GM23338 (cell line): ENCODE measurements at regions not wholly inside any gene's neighbourhood (a gene's known extent, or its start where the extent isn't known, plus 50 kb on each side); places are given as distances from the start of the nearest gene placed in this dataset.

Experiments used
- ATAC-seq: fragments of 200-7000 bp; cut with Tn5 transposase; 3 replicates; pipeline ENCODE4 v1.9.1; 2020
- DNase-seq: peaks from one replicate; pipeline ENCODE4 v3.0.0-alpha.2; 2015; ENCODE audit warnings: low spot score
- H2AFZ ChIP-seq: fragments of 200-600 bp; sonication (generic); 2 replicates; pipeline ENCODE4 v1.8.0; 2016; ENCODE audit warnings: antibody characterized with exemption, mild to moderate bottlenecking, moderate library complexity
- H3F3A ChIP-seq: fragments of 200-600 bp; sonication (generic); replicated peaks from 2 replicates; pipeline ENCODE4 v1.8.0; 2017; ENCODE audit warnings: antibody characterized with exemption, mixed run types, low read depth
- H3K27ac ChIP-seq: fragments of 200-600 bp; sonication (generic); 2 replicates; pipeline ENCODE4 v1.6.1; 2016; ENCODE audit warnings: low read depth
- H3K27me3 ChIP-seq: fragments of 200-600 bp; sonication (generic); 2 replicates; pipeline ENCODE4 v1.8.0; 2016; ENCODE audit warnings: mild to moderate bottlenecking, mixed run types, moderate library complexity; ENCODE audit not compliant: insufficient read depth
- H3K36me3 ChIP-seq: fragments of 200-600 bp; sonication (generic); 2 replicates; pipeline ENCODE4 v1.8.0; 2016; ENCODE audit warnings: mild to moderate bottlenecking; ENCODE audit not compliant: insufficient read depth
- H3K4me1 ChIP-seq: fragments of 200-600 bp; sonication (generic); 2 replicates; pipeline ENCODE4 v1.8.0; 2016; ENCODE audit warnings: mild to moderate bottlenecking, moderate library complexity; ENCODE audit not compliant: insufficient read depth
- H3K4me2 ChIP-seq: fragments of 200-600 bp; sonication (generic); 2 replicates; pipeline ENCODE4 v1.7.1; 2017; ENCODE audit warnings: mixed run types
- H3K4me3 ChIP-seq: fragments of 200-600 bp; sonication (generic); 2 replicates; pipeline ENCODE4 v1.6.1; 2016; ENCODE audit warnings: mixed run types
- H3K79me2 ChIP-seq: fragments of 200-600 bp; sonication (generic); replicated peaks from 2 replicates; pipeline ENCODE4 v1.8.0; 2017; ENCODE audit warnings: mild to moderate bottlenecking; ENCODE audit not compliant: insufficient read depth
- H3K9me2 ChIP-seq: fragments of 200-600 bp; sonication (generic); 2 replicates; pipeline ENCODE4 v1.8.0; 2017; ENCODE audit not compliant: insufficient read depth
- H4K20me1 ChIP-seq: fragments of 200-600 bp; sonication (generic); replicated peaks from 2 replicates; pipeline ENCODE4 v1.8.0; 2017; ENCODE audit warnings: mild to moderate bottlenecking; ENCODE audit not compliant: insufficient read depth
- H3K27ac Mint-ChIP-seq: 2 replicates; pipeline ENCODE4 v1.8.0; 2020; ENCODE audit warnings: inconsistent platforms, mild to moderate bottlenecking, moderate library complexity, mixed read lengths
- H3K27me3 Mint-ChIP-seq: 3 replicates; pipeline ENCODE4 v1.8.0; 2022; ENCODE audit warnings: low read depth, mild to moderate bottlenecking, moderate library complexity, mixed read lengths, inconsistent platforms; ENCODE audit not compliant: insufficient read depth, poor library complexity
- H3K36me3 Mint-ChIP-seq: 3 replicates; pipeline ENCODE4 v1.8.0; 2021; ENCODE audit warnings: low read depth, mild to moderate bottlenecking, inconsistent platforms, moderate library complexity, mixed read lengths
- H3K4me1 Mint-ChIP-seq: 3 replicates; pipeline ENCODE4 v1.8.0; 2020; ENCODE audit warnings: mild to moderate bottlenecking, inconsistent platforms, mixed read lengths
- H3K4me3 Mint-ChIP-seq: 3 replicates; pipeline ENCODE4 v1.8.0; 2021; ENCODE audit warnings: moderate library complexity, mild to moderate bottlenecking, inconsistent platforms, mixed read lengths
- H3K9me3 Mint-ChIP-seq: 3 replicates; pipeline ENCODE4 v1.8.0; 2020; ENCODE audit warnings: moderate library complexity, mild to moderate bottlenecking, inconsistent platforms, mixed read lengths
- CREB1 ChIP-seq: fragments of 250-450 bp; sonication (Bioruptor Pico); IDR thresholded peaks from 2 replicates; pipeline ENCODE4 v1.5.0; 2020; ENCODE audit warnings: low read depth, mild to moderate bottlenecking, moderate library complexity
- CTCF ChIP-seq, 2 experiments: fragments of 200-600 bp in 1 of 2; sonication (generic) in 1 of 2; conservative IDR thresholded peaks; 2 replicates each; pipeline versions ENCODE4 v1.5.1 to v1.6.1; 2016 to 2017; ENCODE audit warnings: antibody characterized with exemption in 2 of 2, low read depth in 2 of 2, mild to moderate bottlenecking in 2 of 2, moderate library complexity in 1 of 2
- EZH2 ChIP-seq: fragments of 200-600 bp; sonication (generic); IDR thresholded peaks from one replicate; pipeline ENCODE4 v1.8.0; 2017; ENCODE audit warnings: antibody characterized with exemption, mild to moderate bottlenecking, low read depth; ENCODE audit not compliant: unreplicated experiment
- EZH2phosphoT487 ChIP-seq: fragments of 200-600 bp; sonication (generic); IDR thresholded peaks from one replicate; pipeline ENCODE4 v1.8.1; 2018; ENCODE audit warnings: antibody characterized with exemption; ENCODE audit not compliant: unreplicated experiment
- JUNB ChIP-seq: IDR thresholded peaks from one replicate; pipeline ENCODE4 v1.6.1; 2016; ENCODE audit warnings: antibody characterized with exemption; ENCODE audit not compliant: unreplicated experiment
- NANOG ChIP-seq: IDR thresholded peaks from 2 replicates; pipeline ENCODE4 v1.6.1; 2016; ENCODE audit warnings: antibody characterized with exemption, borderline replicate concordance
- POLR2AphosphoS5 ChIP-seq: IDR thresholded peaks from 2 replicates; pipeline ENCODE4 v1.6.1; 2016; ENCODE audit warnings: antibody characterized with exemption, low read depth
- STAT1 ChIP-seq: IDR thresholded peaks from one replicate; pipeline ENCODE4 v1.6.1; 2016; ENCODE audit warnings: antibody characterized with exemption; ENCODE audit not compliant: unreplicated experiment
- ZNF114 ChIP-seq: fragments of 250-450 bp; sonication (Bioruptor Pico); IDR thresholded peaks from 2 replicates; pipeline ENCODE4 v1.5.0; 2020; ENCODE audit warnings: mild to moderate bottlenecking, moderate library complexity
- ZNF331 ChIP-seq: fragments of 250-450 bp; sonication (Bioruptor Pico); IDR thresholded peaks from 2 replicates; pipeline ENCODE4 v1.5.0; 2020; ENCODE audit warnings: low read depth, mild to moderate bottlenecking, moderate library complexity
- TF ChIP-seq, protein P1 (sequence below): IDR thresholded peaks from 2 replicates; pipeline ENCODE4 v1.6.1; 2016; ENCODE audit warnings: antibody characterized with exemption
- TF ChIP-seq, protein P2 (sequence below): IDR thresholded peaks from one replicate; pipeline ENCODE4 v1.6.1; 2018; ENCODE audit warnings: antibody characterized with exemption; ENCODE audit not compliant: unreplicated experiment

DNA sequence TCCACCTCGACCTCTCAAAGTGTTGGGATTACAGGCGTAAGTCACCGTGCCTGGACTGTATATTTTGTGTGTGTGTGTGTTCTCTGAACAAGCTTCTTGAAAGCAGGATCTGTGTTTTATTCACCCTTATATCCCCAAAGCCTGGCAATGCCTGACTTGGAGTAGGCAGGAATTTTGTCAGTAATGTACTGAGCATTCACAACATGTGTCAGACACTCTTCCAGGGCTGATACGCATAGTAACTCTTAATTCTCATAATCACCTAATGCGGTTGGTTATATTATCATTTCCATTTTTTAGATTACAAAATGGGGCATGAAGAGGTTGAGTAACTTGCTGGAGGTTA, 50.4 kb upstream of the PLEKHG3 start:
- no peak overlapping the region for H3K27ac Mint-ChIP-seq
- Histone ChIP-seq H3K36me3 (no peaks in the 10 kb centered on the region), H3K4me2 (no peak overlapping the region), H3K27me3 (no peaks in the 10 kb centered on the region), H3K79me2 (no peaks in the 10 kb centered on the region), H3K4me1 (no peaks in the 10 kb centered on the region), H3K4me3 (no peak overlapping the region), H3K9me2 (no peaks in the 10 kb centered on the region), H2AFZ (0 out of 2 replicates have a peak overlapping the region, but pooled peaks have one; percentile 52), H3F3A (no peaks in the 10 kb centered on the region), H3K27ac (no peak overlapping the region), H4K20me1 (no peaks in the 10 kb centered on the region)
- DNase-seq (no peak), ATAC-seq (no peak)
- no peaks in the 10 kb centered on the region; the same call in 2 of the 3 replicates for H3K36me3 Mint-ChIP-seq
- TF ChIP-seq EZH2 (no peak), JUNB (no peak), NANOG (no peak), POLR2AphosphoS5 (no peak), ZNF331 (CRISPR knock-in tag) (no peak), EZH2phosphoT487 (no peak), CREB1 (CRISPR knock-in tag) (no peak), ZNF114 (no peak), CTCF (conservative IDR thresholded peaks at IDR 0.05; ENCODE audit: low read depth in 2 of 2) (no peak), STAT1 (no peak)
- peaks cover 3% of the 10 kb centered on the region; the same call in 2 of the 3 replicates for H3K9me3 Mint-ChIP-seq
- H3K27me3 Mint-ChIP-seq: peaks cover 12% of the 10 kb centered on the region
- H3K4me1 Mint-ChIP-seq: peaks cover 9% of the 10 kb centered on the region
- H3K4me3 Mint-ChIP-seq: no peak overlapping the region

GRCh38 chr14:64654246-64654900, 49.9 kb upstream of the PLEKHG3 start:
- peaks cover 8% of the 10 kb centered on the region for H3K27me3 Mint-ChIP-seq
- Histone ChIP-seq H3K9me2 (0 out of 2 replicates have a peak, but pooled peaks cover 2% of the 10 kb centered on the region), H4K20me1 (no peaks in the 10 kb centered on the region), H3K27ac (no peak overlapping the region), H3K27me3 (no peaks in the 10 kb centered on the region), H3K4me3 (no peak overlapping the region), H3K4me1 (no peaks in the 10 kb centered on the region), H3F3A (no peaks in the 10 kb centered on the region), H3K36me3 (no peaks in the 10 kb centered on the region), H3K79me2 (no peaks in the 10 kb centered on the region), H3K4me2 (no peak overlapping the region), H2AFZ (peak overlapping the region; percentile 52)
- peaks cover 4% of the 10 kb centered on the region; the same call in 2 of the 3 replicates for H3K9me3 Mint-ChIP-seq
- DNase-seq: no peak
- H3K36me3 Mint-ChIP-seq: no peaks in the 10 kb centered on the region
- H3K4me1 Mint-ChIP-seq: peaks cover 8% of the 10 kb centered on the region
- H3K27ac Mint-ChIP-seq: no peak overlapping the region
- ATAC-seq: no peak
- H3K4me3 Mint-ChIP-seq: no peak overlapping the region
- TF ChIP-seq, protein P1, sequence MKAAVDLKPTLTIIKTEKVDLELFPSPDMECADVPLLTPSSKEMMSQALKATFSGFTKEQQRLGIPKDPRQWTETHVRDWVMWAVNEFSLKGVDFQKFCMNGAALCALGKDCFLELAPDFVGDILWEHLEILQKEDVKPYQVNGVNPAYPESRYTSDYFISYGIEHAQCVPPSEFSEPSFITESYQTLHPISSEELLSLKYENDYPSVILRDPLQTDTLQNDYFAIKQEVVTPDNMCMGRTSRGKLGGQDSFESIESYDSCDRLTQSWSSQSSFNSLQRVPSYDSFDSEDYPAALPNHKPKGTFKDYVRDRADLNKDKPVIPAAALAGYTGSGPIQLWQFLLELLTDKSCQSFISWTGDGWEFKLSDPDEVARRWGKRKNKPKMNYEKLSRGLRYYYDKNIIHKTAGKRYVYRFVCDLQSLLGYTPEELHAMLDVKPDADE: no peak
- no peak for TF ChIP-seq JUNB
- TF ChIP-seq ZNF114: no peak
- no peak for TF ChIP-seq EZH2phosphoT487
- TF ChIP-seq, protein P2, sequence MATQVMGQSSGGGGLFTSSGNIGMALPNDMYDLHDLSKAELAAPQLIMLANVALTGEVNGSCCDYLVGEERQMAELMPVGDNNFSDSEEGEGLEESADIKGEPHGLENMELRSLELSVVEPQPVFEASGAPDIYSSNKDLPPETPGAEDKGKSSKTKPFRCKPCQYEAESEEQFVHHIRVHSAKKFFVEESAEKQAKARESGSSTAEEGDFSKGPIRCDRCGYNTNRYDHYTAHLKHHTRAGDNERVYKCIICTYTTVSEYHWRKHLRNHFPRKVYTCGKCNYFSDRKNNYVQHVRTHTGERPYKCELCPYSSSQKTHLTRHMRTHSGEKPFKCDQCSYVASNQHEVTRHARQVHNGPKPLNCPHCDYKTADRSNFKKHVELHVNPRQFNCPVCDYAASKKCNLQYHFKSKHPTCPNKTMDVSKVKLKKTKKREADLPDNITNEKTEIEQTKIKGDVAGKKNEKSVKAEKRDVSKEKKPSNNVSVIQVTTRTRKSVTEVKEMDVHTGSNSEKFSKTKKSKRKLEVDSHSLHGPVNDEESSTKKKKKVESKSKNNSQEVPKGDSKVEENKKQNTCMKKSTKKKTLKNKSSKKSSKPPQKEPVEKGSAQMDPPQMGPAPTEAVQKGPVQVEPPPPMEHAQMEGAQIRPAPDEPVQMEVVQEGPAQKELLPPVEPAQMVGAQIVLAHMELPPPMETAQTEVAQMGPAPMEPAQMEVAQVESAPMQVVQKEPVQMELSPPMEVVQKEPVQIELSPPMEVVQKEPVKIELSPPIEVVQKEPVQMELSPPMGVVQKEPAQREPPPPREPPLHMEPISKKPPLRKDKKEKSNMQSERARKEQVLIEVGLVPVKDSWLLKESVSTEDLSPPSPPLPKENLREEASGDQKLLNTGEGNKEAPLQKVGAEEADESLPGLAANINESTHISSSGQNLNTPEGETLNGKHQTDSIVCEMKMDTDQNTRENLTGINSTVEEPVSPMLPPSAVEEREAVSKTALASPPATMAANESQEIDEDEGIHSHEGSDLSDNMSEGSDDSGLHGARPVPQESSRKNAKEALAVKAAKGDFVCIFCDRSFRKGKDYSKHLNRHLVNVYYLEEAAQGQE: no peak
- no peak for TF ChIP-seq CTCF (conservative IDR thresholded peaks at IDR 0.05; ENCODE audit: low read depth in 2 of 2)
- no peak for TF ChIP-seq NANOG
- TF ChIP-seq STAT1: no peak
- TF ChIP-seq ZNF331 (CRISPR knock-in tag): no peak
- no peak for TF ChIP-seq CREB1 (CRISPR knock-in tag)
- no peak for TF ChIP-seq POLR2AphosphoS5
- no peak for TF ChIP-seq EZH2
